ENCODE measurements at regions not wholly inside any gene's neighbourhood (a gene's known extent, or its start where the extent isn't known, plus 50 kb on each side); places are given as distances from the start of the nearest gene placed in this dataset.
"Not testable (repeated sequence)": the region's sequence is repeated elsewhere in the genome, so short reads cannot be mapped to it uniquely, and the experiment has no call there.

DNA sequence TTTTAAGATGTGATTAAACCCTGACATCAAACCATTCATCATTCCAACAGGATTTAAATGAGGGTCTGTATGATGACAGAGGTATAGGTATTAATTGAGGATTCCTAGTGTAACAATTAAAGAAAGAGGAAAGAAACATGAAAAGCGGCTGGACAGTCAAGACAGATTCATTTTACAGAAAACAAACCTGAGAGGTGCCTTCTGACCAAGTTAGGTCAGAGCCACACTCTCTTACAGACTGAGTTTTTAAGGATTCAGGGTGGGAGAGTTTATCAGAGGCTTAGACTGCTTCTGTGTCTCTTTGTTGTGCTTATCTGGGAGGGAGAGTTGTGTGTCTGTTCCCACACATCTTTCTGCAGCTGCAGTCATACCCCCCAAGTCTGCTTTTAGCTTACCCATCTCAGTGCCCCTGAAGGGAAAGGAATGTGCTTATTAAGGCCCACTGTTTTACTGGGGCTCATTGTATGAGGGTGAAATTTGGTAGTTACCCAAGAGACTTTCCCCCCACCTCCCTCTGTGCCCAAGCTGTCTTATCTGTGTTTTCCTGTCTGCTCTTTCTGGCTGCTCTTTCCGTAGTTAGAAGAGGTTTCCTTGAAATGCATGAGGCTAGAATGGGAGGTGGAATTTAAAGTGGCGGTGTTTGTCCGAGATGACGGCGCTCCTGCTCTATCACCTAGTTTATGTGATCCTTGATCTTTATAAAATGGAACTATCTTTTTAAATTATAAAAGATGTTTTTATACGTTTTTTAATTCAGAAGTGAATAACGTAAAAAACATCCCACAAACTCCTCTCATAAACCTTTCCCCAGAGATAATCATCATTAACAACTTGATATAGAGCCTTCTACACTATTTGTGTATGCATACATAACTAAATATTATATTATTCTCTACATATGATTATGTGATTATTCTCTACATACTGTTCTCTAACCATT lies 96.0 kb upstream of the TNFSF4 start:
- Mint-ChIP-seq H3K27ac (no peak overlapping the region), H3K36me3 (ENCODE audit: low read depth) (no peaks in the 10 kb centered on the region), H3K27me3 (ENCODE audit: low read depth) (peaks cover 18% of the 10 kb centered on the region), H3K4me1 (ENCODE audit: low read depth) (peaks cover 12% of the 10 kb centered on the region), H3K9me3 (no peaks in the 10 kb centered on the region), H3K4me3 (ENCODE audit: low read depth) (no peak overlapping the region)
- intact Hi-C loops (cut with micrococcal nuclease) = no loop called here
- no peak for DNase-seq (ENCODE audit: low spot score)

DNA sequence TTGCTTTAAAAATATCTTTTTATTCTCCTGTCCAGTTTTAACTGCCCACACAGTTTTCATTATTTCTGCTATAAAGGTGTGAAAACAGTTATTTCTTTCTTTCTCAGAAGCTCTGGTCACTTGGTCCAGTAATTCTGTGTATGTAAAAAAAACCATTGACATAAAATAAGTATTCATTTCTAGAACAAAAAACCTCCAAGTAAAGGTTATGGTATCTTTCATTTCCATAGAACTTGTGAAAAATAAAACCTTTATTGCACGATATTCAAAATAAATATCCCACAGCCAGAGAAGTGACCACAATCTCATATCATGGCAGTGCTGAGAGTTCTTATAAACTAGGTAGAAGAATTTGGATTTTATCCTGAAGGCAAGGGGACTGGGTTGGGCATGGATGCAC lies 96.9 kb upstream of the TNFSF4 start:
- DNase-seq (ENCODE audit: low spot score) = no peak
- Mint-ChIP-seq H3K4me1 (ENCODE audit: low read depth) (peaks cover 7% of the 10 kb centered on the region), H3K27ac (no peak overlapping the region), H3K36me3 (ENCODE audit: low read depth) (no peaks in the 10 kb centered on the region), H3K27me3 (ENCODE audit: low read depth) (peaks cover 19% of the 10 kb centered on the region), H3K4me3 (ENCODE audit: low read depth) (no peak overlapping the region), H3K9me3 (no peaks in the 10 kb centered on the region)
- intact Hi-C loops (cut with micrococcal nuclease) = no loop called here

GRCh38 chr1:173304529-173305227 lies 97.5 kb upstream of the TNFSF4 start:
- DNase-seq (ENCODE audit: low spot score) = no peak
- no peak overlapping the region for H3K4me3 Mint-ChIP-seq (ENCODE audit: low read depth)

GRCh38 chr1:173307845-173308244 lies 100.7 kb upstream of the TNFSF4 start:
- intact Hi-C loops (cut with micrococcal nuclease) = no loop called here
- Mint-ChIP-seq H3K4me3 (ENCODE audit: low read depth) (no peak overlapping the region), H3K27ac (no peak overlapping the region), H3K27me3 (ENCODE audit: low read depth) (peaks cover 6% of the 10 kb centered on the region), H3K9me3 (peaks cover 4% of the 10 kb centered on the region), H3K36me3 (ENCODE audit: low read depth) (no peaks in the 10 kb centered on the region), H3K4me1 (ENCODE audit: low read depth) (no peaks in the 10 kb centered on the region)
- DNase-seq (ENCODE audit: low spot score) = no peak

More at GRCh38 chr1:173304529-173305227, 97.5 kb upstream of the TNFSF4 start:
- Mint-ChIP-seq H3K4me1 (ENCODE audit: low read depth) (peaks cover 6% of the 10 kb centered on the region), H3K36me3 (ENCODE audit: low read depth) (no peaks in the 10 kb centered on the region), H3K27ac (no peak overlapping the region), H3K27me3 (ENCODE audit: low read depth) (peaks cover 13% of the 10 kb centered on the region), H3K9me3 (no peaks in the 10 kb centered on the region)
- intact Hi-C loops (cut with micrococcal nuclease) = no loop called here

DNA sequence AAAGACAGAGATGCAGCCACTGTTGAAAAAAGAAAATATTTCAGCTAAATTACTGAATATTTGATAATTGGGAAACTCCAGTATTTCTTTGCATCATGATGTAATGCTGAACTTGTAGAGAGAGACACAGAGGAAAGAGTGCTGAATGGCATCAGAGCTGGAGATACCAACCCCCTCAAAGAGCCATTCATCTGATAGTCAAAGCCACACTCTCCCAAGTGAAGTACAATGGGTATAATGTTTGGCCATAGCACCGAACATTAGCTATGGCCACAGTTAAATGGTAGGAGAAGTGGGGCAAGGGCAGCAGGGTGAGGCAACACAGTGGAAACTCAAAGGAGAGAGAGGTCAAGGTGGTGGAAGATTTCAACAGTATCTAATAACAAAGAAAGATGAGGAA lies 107.5 kb upstream of the TNFSF4 start:
- peaks cover 12% of the 10 kb centered on the region for H3K27me3 Mint-ChIP-seq (ENCODE audit: low read depth)
- H3K4me3 Mint-ChIP-seq (ENCODE audit: low read depth) = no peak overlapping the region
- intact Hi-C loops (cut with micrococcal nuclease) = no loop called here
- no peaks in the 10 kb centered on the region for H3K36me3 Mint-ChIP-seq (ENCODE audit: low read depth)
- peaks cover 4% of the 10 kb centered on the region for H3K9me3 Mint-ChIP-seq
- DNase-seq (ENCODE audit: low spot score) = no peak
- no peaks in the 10 kb centered on the region for H3K4me1 Mint-ChIP-seq (ENCODE audit: low read depth)
- H3K27ac Mint-ChIP-seq = no peak overlapping the region

DNA sequence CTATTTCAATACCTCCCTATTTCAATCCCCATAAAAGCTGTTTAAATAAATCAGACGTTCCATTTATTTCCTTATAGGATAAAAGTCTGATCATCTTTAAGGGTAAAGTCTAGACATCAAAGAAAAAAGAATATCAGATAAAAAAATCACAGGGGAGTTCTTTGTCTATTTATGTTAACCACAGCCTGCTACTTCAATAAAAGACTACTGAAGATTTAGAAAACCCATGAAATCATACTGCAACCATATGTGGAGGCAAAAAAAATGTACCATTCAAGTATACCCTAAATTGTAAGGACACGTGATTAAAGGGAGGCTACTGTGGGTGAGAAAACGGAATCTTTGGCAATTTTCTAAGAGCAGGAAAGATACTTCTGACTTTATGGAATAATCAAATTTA lies 108.2 kb upstream of the TNFSF4 start:
- Mint-ChIP-seq H3K27me3 (ENCODE audit: low read depth) (peaks cover 9% of the 10 kb centered on the region), H3K27ac (no peak overlapping the region), H3K4me3 (ENCODE audit: low read depth) (no peak overlapping the region), H3K9me3 (no peaks in the 10 kb centered on the region), H3K36me3 (ENCODE audit: low read depth) (no peaks in the 10 kb centered on the region), H3K4me1 (ENCODE audit: low read depth) (no peaks in the 10 kb centered on the region)
- intact Hi-C loops (cut with micrococcal nuclease) = no loop called here
- DNase-seq (ENCODE audit: low spot score) = no peak

GRCh38 chr1:173318788-173319187 lies 111.7 kb upstream of the TNFSF4 start:
- intact Hi-C loops (cut with micrococcal nuclease) = no loop called here
- Mint-ChIP-seq H3K27ac (no peak overlapping the region), H3K4me1 (ENCODE audit: low read depth) (no peaks in the 10 kb centered on the region), H3K36me3 (ENCODE audit: low read depth) (no peaks in the 10 kb centered on the region), H3K27me3 (ENCODE audit: low read depth) (peaks cover 9% of the 10 kb centered on the region), H3K4me3 (ENCODE audit: low read depth) (no peak overlapping the region), H3K9me3 (peaks cover 8% of the 10 kb centered on the region)
- DNase-seq (ENCODE audit: low spot score) = no peak

DNA sequence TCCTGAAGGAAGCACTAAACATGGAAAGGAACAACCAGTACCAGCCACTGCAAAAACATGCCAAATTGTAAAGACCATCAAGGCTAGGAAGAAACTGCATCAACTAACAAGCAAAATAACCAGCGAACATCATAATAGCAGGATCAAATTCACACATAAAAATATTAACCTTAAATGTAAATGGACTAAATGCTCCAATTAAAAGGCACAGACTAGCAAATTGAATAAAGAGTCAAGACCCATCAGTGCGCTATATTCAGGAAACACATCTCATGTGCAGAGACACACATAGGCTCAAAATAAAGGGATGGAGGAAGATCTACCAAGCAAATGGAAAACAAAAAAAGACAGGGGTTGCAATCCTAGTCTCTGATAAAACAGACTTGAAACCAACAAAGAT lies 117.2 kb upstream of the TNFSF4 start:
- peaks cover 13% of the 10 kb centered on the region for H3K9me3 Mint-ChIP-seq
- H3K27me3 Mint-ChIP-seq (ENCODE audit: low read depth); DNase-seq (ENCODE audit: low spot score); intact Hi-C loops (cut with micrococcal nuclease); H3K27ac Mint-ChIP-seq; H3K36me3 Mint-ChIP-seq (ENCODE audit: low read depth); H3K4me1 Mint-ChIP-seq (ENCODE audit: low read depth); H3K4me3 Mint-ChIP-seq (ENCODE audit: low read depth): not testable (repeated sequence)

DNA sequence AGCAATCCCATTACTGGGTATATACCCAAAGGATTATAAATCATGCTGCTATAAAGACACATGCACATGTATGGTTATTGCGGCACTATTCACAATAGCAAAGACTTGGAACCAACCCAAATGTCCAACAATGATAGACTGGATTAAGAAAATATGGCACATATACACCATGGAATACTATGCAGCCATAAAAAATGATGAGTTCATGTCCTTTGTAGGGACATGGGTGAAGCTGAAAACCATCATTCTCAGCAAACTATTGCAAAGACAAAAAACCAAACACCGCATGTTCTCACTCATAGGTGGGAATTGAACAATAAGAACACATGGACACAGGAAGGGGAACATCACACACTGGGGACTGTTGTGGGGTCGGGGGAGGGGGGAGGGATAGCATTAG lies 120.9 kb upstream of the TNFSF4 start:
- H3K27ac Mint-ChIP-seq; H3K4me3 Mint-ChIP-seq (ENCODE audit: low read depth); H3K36me3 Mint-ChIP-seq (ENCODE audit: low read depth); intact Hi-C loops (cut with micrococcal nuclease); H3K27me3 Mint-ChIP-seq (ENCODE audit: low read depth); H3K9me3 Mint-ChIP-seq; DNase-seq (ENCODE audit: low spot score): not testable (repeated sequence)
- peaks cover 12% of the 10 kb centered on the region for H3K4me1 Mint-ChIP-seq (ENCODE audit: low read depth)

DNA sequence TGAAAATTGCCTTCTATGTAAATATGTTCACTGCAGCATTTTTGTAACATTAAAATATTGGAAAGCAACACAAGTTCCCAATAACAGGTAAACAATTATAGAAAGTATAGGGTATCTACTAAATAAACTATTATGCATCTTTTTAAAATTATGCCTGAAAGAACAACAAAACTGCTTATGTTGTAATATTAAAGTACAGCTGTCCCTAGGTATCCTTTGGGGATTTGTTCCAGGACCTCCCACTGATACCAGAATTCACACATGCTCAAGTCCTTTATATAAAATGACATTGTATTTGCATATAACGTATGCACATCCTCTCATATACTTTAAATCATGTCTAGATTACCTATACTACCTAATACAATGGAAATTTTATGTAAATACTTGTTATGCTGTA lies 121.8 kb upstream of the TNFSF4 start:
- Mint-ChIP-seq H3K4me1 (ENCODE audit: low read depth) (peaks cover 16% of the 10 kb centered on the region), H3K4me3 (ENCODE audit: low read depth) (no peak overlapping the region), H3K36me3 (ENCODE audit: low read depth) (no peaks in the 10 kb centered on the region), H3K27me3 (ENCODE audit: low read depth) (peaks cover 2% of the 10 kb centered on the region), H3K27ac (no peak overlapping the region), H3K9me3 (peaks cover 4% of the 10 kb centered on the region)
- intact Hi-C loops (cut with micrococcal nuclease) = no loop called here
- DNase-seq (ENCODE audit: low spot score) = no peak

GRCh38 chr1:173329726-173330125 lies 122.6 kb upstream of the TNFSF4 start:
- peaks cover 2% of the 10 kb centered on the region for H3K27me3 Mint-ChIP-seq (ENCODE audit: low read depth)
- DNase-seq (ENCODE audit: low spot score) = no peak
- H3K27ac Mint-ChIP-seq = no peak overlapping the region
- no peaks in the 10 kb centered on the region for H3K36me3 Mint-ChIP-seq (ENCODE audit: low read depth)
- intact Hi-C loops (cut with micrococcal nuclease) = loop anchor here (5.0 kb wide), 1 partner anchor 552 kb away; no protein-coding TSS in a partner anchor
- no peaks in the 10 kb centered on the region for H3K9me3 Mint-ChIP-seq
- H3K4me3 Mint-ChIP-seq (ENCODE audit: low read depth) = no peak overlapping the region
- peaks cover 16% of the 10 kb centered on the region for H3K4me1 Mint-ChIP-seq (ENCODE audit: low read depth)

DNA sequence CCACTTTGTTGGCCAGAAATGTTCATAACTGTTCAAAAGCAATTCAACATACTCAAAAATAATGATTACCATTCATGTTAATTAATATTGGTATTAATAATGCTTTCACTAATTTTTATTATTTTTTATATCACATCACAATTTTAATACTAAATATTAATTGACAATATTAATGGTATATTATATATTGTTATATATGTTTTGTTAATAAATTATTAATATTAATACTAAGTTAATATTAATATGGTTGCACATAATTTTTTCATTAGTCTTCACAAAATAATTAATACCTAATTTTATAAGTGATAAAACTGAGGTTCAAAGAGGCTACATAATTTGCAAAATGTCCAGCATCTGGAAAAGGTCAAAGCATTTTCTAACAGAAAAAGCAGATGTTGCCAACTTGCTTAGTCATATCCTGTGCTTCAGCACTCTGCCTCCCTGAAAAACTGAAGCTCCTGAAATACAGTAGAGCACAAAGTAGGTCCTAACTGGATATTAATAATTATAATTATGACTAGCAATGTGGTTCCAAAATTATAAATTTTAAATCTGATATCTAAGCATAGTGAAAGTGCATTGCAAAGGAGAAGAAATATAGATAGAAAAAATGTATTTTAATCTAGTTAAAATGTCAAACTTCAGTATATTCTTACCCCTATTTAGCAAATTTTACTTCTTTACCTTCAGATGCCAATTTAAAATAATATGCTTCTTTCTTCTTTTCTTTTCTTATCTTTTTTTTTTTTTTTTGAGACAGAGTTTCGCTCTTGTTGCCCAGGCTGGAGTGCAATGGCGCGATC lies 123.2 kb upstream of the TNFSF4 start:
- peaks cover 16% of the 10 kb centered on the region for H3K4me1 Mint-ChIP-seq (ENCODE audit: low read depth)
- H3K9me3 Mint-ChIP-seq = no peaks in the 10 kb centered on the region
- H3K27me3 Mint-ChIP-seq (ENCODE audit: low read depth) = peaks cover 2% of the 10 kb centered on the region
- no peak for DNase-seq (ENCODE audit: low spot score)
- no peaks in the 10 kb centered on the region for H3K36me3 Mint-ChIP-seq (ENCODE audit: low read depth)
- intact Hi-C loops (cut with micrococcal nuclease) = loop anchor here (5.0 kb wide), 1 partner anchor 553 kb away; no protein-coding TSS in a partner anchor
- H3K4me3 Mint-ChIP-seq (ENCODE audit: low read depth) = no peak overlapping the region
- H3K27ac Mint-ChIP-seq = no peak overlapping the region

Data from activated T-helper 2 cell treated with anti-CD3 and anti-CD28 coated beads, Interferon-gamma antibody, Interleukin-2, Interleukin-4, amounts not matched to agents 10 μg/mL and 5 μg/mL and 100 μg/mL, durations not matched to agents 14 hours and 24 hours and 36 hours (primary cell).